ENCODE measurements at regions not wholly inside any gene's neighbourhood (a gene's known extent, or its start where the extent isn't known, plus 50 kb on each side); places are given as distances from the start of the nearest gene placed in this dataset.
"Not testable (repeated sequence)": the region's sequence is repeated elsewhere in the genome, so short reads cannot be mapped to it uniquely, and the experiment has no call there.

DNA sequence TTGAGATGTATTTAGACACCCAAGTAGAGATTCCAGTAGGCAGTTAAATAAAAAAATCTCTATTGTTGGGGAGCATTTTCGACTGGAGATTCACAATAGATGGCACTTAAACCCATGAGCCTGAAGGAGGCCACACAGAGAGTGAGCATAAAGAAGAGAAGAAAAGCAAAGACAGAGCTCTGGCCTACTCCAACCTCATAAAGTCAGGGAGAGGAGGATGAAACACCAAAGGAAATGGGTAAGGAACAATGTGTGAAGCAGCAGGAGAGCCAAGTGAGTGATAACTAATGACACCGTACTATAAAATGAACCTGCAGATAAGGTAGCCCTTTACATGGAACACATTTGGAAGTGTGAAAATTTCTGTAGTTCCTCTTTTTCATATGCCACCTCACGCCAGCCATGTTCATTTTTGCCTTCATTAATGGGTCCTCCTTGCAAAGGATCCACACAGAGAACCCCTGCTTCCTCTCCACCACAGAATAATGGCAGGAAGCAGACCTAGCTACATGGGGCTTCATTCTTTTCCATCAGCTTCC is 150.0 kb upstream of the SYT10 start:
- no peak for FAIRE-seq

DNA sequence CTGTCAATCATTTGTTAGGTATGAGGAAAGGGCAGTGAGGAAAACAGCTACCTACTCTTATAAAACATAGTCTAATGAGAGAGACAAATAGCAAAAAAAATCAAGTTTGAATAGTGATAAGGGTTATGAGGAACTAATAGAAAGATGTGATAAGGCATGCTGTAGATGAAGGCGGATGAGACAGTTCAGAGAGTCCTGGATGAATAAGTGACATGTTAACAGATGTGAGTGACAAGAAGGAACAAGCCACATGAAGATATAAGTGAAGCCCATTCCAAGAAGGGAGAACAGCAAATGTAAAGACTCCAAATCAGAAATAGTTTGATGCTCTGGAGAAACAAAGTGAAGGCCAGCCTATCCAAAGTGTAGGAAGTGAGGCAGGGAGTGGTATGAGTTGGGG is 154.1 kb upstream of the SYT10 start:
- FAIRE-seq: no peak

DNA sequence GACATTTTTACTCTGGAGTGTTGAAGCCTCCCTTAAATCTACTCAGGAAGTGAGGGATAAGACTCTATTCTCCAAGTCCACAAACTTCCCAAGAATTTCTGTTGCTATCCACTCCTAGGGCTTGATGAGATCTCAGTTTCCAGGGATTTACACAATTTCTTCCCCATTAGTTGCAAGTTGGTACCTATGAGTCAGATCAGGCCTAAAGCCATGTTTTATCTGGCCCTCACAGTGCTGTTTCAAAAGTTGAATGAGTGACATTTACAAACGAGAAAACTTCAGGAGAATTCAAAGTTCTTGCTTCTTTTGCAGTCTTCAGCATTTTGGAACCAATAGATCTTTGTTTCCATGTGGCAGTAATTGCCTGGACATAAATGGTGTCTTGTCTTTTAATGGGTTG is 156.4 kb upstream of the SYT10 start:
- no peak for FAIRE-seq

DNA sequence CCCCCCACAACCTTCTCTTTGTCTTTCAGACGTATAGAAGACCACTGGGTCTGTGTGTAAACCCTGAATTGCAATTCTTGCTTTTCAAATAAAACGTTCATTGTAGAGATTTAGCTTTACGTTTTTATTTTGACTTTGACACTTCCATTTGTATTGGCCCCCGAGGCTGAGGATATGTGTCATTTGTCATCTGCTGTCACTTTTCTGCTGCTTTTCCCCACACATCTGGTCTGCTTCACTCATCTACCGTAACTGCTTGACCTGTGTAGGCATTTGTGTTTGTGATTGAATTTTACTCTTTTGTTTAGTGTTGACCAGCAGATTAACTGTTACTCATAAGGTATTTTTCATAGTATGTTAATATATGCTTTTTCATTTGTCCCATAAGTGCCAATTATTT is 157.2 kb upstream of the SYT10 start:
- FAIRE-seq: no peak

DNA sequence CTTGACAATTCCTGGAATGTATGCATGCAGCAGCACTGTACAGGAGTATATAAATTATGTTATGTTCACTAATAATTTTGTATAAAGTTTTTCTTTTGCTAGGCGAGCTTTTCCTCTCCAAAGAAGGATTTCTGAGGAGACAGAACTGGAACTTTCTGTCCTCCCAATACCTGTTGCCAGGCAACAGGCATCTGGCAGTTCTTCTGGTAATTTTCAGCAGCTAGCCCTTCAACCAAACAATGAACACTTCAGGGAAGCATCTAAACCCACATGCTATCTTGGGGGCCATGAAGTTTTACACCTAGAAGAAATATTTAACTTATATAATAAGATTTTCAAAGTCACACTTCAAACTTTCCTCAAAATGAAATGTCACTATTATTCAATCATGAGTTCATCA is 162.9 kb upstream of the SYT10 start:
- FAIRE-seq: no peak

DNA sequence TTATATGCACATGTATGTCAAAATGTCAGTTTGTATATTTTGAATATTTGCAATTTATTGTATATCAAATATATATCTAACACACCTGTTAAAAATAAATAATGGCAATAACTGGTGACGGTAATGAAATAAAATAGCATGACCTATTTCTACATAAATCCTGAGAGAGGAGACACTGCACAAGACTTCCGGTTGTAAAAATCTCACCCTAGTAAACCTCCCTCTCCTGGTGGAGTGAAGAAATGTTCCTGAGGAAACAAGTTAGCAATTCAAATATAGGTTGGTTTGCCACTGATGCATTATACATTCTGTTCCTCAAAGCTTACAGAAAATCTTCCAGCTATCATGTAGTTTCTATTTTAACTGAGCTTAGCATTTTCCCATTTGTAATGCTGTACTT is 166.1 kb upstream of the SYT10 start:
- no peak for FAIRE-seq

DNA sequence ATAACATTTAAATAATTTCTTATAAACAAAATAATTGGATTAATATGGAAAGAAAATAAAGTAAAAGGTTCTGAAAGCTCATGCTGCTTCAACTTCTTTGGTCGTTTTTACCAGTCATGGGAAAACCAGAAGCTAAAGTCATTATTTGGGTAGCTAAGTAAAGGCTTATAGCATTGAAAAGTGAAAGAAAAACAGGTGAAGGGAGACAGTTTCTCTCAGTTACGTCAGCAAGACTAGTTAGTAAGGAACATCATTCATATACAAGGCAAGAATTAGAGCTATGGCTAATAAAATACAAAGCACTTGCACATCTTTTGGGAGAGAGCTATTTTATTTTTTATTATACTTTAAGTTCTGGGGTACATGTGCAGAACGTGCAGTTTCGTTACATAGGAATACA is 170.3 kb upstream of the SYT10 start:
- no peak for FAIRE-seq

DNA sequence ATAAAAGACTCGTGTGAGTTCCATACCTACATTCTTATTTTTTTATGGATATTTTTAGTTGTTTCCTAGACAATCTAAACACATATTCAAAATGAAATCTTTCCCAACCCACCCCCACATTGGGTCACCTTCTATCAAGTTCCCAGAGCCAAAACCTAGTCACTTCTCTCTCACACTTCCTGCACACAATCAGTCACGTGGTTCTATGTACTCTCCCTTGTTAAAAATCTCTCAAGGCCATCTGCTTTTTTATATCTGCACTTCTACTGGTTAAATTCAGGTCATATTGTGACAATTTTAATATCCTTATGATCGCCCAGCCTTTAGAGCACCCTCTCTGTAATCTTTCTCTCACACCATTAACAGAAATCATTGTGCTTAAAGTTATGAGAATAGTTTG is 175.0 kb upstream of the SYT10 start:
- no peak for FAIRE-seq

DNA sequence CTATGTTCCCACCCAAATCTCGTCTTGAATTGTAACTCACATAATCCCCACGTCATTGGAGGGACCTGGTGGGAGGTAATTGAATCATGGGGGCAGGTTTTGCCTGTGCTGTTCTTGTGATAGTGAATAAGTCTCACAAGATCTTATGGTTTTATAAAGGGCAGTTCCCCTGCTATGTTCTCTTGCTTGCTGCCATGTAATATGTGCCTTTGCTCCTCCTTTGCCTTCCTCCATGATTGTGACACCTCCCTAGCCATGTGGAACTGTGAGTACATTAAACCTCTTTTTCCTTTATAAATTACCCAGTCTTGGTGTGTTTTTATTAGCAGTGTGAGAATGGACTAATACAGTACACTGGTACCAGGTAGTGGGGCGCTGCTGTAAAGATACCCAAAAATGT is 177.6 kb upstream of the SYT10 start:
- no peak for FAIRE-seq

DNA sequence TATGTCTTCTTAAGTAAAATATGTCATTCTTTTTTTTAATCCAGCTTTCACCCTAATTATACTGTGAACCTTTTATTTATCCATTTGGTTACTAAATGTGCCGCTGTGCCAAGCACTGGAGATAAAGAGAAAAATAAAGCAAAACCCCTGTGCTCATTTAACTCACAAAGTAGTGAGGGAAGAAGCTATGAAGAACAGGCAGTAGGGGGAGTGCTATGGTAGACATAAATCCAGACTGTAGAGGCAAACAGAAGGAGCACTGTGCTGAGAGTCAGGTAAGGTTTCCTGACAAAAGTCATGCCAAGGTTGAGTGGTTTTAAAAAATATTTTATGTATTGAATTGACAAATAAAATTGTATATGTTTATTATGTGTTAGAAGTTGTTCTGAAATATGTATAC is 188.5 kb upstream of the SYT10 start:
- no peak for FAIRE-seq

DNA sequence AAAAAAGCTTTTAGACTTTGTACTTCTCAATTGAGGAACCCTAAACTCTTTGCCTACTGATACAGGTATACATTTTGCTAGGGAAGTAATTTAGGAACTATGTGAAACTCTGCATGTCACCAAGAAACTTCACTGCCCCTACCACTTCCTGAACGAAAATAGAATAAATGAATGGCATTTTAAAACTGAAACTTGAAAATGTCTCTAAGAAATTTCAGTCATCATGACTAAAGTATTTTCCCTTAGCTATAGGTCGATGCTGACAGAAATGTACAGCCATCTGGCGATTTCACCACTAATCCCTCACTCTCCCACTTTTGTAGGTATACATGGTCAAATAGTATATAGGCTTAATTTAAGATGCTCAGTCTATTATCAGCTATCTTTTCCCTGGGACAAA is 194.9 kb upstream of the SYT10 start:
- FAIRE-seq: no peak

DNA sequence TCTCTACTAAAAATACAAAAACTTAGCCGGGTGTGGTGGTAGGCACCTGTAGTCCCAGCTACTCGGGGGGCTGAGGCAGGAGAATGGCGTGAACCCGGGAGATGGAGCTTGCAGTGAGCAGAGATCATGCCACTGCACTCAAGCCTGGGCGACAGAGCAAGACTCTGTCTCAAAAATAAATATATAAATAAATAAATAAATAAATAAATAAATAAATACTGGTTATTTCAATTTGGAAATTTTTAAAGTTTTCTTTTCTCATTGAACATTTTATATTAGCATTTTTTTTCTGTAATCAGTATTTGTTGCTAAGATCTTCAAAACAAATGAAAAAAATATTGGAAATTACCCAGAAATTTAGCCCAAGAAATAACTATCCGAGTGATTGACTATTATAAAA is 197.3 kb upstream of the SYT10 start:
- not testable (repeated sequence) for FAIRE-seq

DNA sequence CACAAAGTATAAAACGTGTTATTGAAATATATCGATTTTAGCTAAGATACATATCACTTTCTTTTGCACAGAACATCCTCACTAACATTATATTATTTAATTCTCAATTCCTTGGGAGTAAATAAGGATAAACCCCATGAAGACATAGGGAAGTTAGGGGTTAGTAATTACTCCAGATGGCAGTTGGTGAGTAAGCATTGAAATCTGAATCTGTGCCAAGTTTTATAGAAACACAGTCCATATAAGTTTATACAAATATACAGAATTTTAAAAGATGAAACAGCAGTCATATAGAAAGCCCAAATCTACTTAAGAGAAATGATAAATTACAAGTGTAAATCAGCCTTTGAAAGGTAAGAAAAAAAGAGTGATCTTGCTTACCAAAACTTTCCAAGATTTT is 200.4 kb upstream of the SYT10 start:
- FAIRE-seq: no peak

DNA sequence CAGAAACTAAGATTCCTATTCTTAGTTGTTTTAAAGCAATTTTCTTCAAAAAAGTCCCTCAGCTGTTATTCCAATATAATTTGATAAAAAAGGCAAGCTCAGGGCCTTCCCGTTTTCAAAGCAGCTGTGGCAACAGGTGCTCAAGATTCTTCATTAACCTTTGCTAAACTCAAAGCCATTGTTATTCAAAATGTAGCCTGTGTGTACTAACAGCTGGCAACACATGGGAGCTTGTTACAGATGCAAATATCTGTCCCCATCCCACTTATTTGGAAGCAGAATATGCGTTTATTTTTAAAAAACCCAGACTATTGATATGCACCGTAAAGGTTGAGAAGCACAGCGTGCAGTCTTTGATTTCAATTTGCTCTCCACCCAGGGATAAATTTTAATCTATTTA is 210.4 kb upstream of the SYT10 start:
- no peak for FAIRE-seq

DNA sequence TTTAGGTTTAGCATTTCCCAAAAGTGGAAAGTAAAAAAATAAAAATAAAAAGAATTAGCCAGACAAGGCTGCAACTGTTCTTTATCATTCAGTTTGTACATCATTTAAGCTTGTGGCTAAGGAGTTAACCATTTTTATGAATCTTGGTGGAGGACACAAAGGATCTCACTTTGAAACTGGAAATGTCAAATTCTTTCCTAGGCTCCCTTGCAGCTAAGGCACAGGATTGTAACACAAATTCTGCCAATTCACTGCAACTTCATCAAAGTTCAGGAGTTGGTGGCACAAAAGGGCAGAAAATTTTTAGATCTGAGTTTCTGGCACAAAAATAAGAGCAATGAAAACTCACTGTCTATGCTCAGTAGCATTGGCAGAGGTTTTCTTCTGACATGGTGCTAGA is 211.2 kb upstream of the SYT10 start:
- FAIRE-seq: no peak

DNA sequence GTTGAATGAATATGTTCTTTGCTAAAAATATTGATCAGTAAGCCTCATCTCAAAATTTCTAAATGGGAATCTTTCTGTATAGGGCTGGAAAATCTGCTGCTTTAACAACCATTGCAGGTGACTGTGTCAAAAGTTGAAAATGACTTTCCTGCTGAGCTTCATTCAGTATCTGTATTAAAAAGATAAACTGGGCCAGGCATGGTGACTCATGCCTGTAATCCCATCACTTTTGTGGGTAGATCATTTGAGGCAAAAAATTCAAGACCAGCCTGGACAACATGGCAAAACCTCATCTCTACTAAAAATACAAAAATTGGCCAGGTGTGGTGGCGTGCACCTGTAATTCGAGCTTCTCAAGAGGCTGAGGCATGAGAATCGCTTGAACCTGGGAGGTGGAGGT is 213.7 kb upstream of the SYT10 start:
- no peak for FAIRE-seq

DNA sequence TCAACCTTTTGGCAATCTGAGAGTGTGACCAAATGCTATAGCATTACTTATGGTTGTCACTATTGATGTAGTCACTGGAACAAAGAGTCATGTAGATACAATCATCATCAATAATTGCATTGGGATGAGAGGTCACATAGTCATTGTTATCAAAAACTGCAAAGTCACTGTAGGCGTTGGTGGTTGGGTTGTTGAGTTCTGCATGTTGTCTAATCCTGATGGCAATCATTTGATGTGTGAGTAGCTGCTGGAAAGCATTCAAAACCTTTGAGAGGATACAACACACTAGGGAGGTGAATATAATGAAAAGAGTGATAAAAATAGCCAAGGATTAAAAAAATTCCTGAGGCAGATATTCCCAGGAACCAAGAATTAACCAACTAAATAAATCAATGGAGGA is 214.7 kb upstream of the SYT10 start:
- FAIRE-seq: no peak

DNA sequence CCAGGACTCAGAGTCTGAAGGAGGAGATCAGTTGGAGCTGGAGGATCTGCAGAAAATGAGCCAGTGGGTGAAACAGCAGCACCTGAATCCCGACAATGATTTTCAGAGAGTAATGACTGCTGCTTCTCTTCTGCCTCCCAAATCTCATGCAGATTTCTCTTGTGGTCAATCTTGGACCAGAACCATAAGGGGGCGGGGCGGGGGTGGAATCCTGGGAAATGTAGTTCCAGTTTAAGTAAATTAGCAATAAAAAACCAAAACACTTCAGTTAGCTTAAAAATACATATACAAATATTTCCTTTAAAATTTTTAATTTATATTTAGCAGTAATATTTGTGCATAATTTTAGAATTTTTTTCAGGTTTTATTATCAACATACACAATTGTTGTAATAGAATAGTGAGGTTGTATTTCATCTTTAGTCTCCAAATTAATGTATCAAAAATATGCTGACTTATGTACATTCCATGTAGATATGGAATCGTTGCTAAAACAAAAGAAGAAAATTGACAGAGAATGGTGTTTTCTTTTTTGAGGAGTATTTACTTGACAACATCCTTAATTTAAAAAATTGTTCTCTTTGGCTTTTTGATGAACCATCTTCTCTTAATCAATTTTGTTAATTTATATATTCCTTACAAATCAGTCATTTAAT is 223.5 kb upstream of the SYT10 start:
- peak; percentile 50 for FAIRE-seq

DNA sequence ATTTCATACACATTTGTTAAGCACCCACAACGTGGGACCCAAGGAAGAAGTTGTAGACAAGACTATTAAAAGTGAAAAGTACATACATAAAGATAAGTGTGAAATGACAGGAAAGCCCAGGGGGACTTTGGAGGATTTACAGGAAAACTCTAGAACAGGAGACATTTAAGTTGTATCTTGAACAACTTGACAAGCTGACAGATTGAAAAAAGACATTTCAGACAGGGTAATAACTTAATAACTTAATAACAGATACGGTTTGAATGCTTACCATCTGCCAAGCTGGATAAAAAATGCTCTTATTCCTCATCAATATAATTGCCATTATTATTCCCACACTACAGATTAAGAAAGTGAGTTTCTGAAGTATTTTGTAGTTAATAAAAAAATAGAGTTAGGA is 229.7 kb upstream of the SYT10 start:
- no peak for FAIRE-seq

DNA sequence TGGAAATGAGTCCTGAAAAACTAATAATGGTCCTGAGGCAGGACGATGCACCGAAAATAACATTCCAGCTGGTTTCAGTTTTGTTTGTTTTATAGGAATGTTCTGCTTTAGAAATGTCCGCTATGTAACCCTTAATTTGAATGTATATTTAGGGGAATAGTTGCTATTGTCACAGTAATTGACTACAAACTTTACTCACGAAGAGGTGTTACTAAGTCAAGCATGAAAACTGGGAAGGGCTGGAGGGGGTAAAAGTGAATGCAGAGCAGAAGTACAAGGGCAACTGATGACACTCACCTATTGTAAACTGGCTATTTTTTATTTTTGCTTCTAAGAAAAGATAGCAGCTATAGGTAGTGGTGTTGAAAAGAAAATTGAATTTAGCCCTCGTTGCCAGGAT is 230.7 kb upstream of the SYT10 start:
- FAIRE-seq: no peak

DNA sequence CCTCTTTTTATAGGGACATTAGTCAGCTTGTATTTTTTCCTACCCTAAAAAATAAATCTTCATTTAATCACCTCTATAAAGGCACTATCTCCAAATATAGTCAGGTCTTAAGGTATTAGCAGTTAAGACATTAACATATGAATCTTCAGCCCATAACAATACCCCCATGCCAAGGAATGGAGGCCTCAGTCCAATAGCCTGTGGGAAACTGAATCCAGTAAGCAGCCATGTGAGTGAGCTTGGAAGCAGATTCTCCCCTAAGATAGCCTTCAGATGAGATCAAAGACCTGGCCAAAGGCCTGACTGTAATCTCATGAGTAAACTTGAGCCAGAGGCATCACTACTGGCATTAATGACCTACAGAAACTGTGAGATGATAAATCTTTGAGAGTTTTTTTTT is 232.1 kb upstream of the SYT10 start:
- FAIRE-seq: no peak

DNA sequence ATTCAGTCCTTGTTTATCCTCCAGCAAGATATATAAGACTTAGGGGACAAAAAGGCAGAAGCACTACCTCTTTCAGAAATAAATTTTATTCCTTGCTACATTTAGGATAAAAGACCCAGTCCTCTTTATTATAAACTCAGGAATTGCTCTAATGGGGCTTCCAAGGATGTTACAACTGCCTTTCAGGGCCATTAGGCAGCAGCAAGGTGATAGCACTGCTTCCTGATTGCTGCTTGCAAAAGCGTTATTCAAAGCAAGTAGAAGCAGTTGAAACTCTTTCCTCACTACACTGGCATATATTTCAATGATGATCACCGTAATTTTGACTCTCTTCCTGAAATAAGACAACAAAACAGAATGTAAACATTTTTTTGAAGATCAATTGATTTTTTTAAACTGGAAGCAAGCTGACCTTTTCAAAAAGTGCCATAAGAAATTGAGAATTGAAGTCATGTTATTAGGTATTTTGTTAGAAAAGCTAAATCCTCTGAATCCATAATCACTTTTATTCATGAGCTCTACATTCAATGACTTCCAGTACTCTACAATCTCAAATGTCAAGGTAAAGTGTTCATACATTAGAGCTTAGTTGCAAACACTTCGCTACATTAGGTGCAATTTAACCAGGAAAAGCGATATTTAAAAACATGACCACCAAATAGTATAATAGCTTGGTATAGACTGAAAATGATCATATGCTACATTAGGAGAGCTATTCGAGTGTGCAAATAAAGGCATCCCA is 233.4 kb upstream of the SYT10 start:
- no peak for FAIRE-seq

DNA sequence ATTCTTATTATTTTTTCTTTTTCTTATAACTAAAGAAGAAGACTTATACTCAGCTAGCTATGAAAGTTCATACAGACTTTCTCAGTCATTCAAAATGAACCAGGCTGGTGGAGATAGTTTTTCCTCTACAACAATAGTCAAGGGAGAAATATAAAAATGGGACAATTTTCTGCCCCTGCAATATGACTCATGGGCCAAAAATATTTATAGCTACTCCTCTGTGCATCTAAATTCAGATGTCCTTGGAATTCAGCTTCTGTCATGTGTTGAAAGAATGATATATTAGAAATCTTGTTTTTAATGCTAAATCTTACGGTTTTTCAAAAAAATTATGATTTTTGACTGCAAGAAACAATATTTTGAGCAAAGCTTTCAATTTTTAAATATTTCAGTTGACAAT is 237.2 kb upstream of the SYT10 start:
- no peak for FAIRE-seq

DNA sequence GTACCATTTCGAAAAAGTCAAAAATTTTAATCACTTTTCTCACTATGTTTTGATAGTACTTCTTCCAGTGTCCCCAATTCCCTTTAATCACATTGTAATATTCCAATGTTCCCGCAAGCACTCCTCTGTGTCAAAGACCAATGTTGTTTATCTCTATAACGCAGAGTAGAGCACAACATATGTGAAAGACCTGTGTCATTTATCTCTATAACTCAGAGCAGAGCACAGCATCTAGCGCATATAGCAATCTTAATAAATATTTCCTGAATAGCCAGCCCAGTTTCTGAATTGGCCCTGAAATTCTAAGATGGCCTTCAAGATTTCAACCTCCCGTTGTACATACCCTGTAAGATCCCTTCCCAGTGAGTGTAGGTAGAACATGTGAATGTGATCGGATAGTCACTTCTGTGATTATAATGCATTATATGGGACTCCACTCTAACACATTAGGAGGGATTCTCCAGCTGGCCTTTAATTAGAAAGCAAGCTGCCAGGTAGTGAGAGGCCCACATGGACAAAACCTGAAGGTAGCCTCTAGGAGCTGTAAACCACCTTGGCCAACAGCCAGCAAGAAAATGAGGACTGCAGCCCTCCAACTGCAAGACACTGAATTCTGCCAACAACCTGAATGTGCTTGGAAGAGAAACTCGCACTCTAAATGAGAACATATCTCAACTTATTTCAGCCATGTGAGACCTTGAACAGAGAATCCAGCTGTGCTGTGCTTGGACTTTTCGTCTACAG is 238.8 kb upstream of the SYT10 start:
- FAIRE-seq: no peak

Measured in TTC549 (cell line).